Right atrium auricular region (tissue), 2 donors: ENCODE measurements at regions not wholly inside any gene's neighbourhood (a gene's known extent, or its start where the extent isn't known, plus 50 kb on each side); places are given as distances from the start of the nearest gene placed in this dataset.

Source experiments
- DNase-seq: peaks from one replicate; pipeline ENCODE4 v3.0.0-alpha.2; 2019; ENCODE audit warnings: low spot score
- H3K27ac ChIP-seq, 2 donors: fragments of 200-600 bp; sonication (generic); 1 replicate in 1 of 2; 2 replicates in 1 of 2; pipeline ENCODE4 v1.5.1; 2016 to 2019
- H3K27me3 ChIP-seq, 2 donors: fragments of 200-600 bp; sonication (generic); one replicate each; pipeline versions ENCODE4 v1.5.1 to v1.6.0; 2017 to 2019
- H3K36me3 ChIP-seq: fragments of 200-600 bp; sonication (generic); one replicate; pipeline ENCODE4 v1.5.1; 2016
- H3K4me1 ChIP-seq, 2 donors: fragments of 200-600 bp; sonication (generic); one replicate each; pipeline versions ENCODE4 v1.5.1 to v1.6.0; 2017 to 2019
- H3K4me3 ChIP-seq, 2 donors: fragments of 200-600 bp; sonication (generic); 1 replicate in 1 of 2; 2 replicates in 1 of 2; pipeline ENCODE4 v1.5.1; 2017 to 2019; ENCODE audit warnings: mild to moderate bottlenecking in 1 of 2, moderate library complexity in 1 of 2
- H3K9me3 ChIP-seq, 2 donors: fragments of 200-600 bp; sonication (generic); one replicate each; pipeline ENCODE4 v1.5.1; 2019
- TF ChIP-seq, protein P1 (sequence below), 2 donors: fragments of 200-600 bp; sonication (generic); IDR thresholded peaks; one replicate each; pipeline ENCODE4 v1.5.1; 2019; ENCODE audit warnings: antibody characterized with exemption in 2 of 2

DNA sequence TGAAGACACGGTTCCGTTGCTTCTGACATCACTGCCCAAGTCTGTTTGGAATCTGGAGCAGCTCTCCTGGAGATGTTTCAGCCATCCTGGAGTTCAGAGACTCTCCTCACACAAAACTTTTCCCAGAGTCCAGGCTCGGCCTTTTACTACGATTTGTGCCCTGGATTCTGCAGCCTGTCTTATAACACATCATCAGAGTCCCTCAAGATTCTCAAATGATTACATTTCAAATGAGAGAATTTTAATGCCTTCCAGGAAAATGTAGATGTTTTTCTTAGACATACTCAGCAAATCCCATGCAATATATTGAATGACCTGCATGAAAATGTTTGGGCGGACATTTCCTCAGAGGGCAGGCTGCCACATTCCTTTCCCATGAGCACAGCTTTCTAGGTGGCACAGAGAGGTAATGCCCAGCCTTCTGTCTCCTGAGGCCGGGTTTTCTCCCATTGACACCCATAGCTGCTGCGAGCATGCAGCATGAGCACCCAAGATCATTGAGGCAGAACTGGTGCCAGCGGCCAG lies 129.1 kb downstream of the SNX19 start:
- no peak overlapping the region for H3K4me3 ChIP-seq

DNA sequence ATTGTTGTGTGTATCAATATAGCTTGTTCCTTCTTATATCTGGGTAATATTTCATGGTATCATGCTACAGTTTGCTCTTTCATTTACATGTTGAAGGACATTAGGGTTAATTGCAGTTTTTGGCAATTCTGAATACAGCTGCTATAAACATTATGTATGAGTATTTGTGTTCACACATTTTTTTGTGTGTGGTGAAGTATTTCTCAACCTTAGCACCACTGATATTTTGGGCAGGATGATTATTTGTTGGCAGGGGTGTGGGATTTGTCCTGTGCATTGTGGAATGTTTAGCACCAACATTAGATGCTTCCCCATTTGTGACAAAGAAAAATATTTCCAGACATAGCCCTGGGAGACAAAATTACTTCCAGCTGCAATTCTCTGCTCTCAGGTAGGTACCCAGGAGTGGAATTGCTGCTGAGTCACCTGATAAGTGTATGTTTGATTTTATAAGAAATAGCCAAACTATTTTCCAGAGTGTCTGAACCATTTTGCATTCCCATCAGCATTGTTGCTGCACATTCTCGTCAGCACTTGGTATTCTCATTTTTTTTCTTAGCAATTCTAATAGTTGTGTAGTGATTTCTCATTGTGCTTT lies 128.2 kb downstream of the SNX19 start:
- Histone ChIP-seq H3K27ac (no peak overlapping the region), H3K9me3 (peaks cover 0 to 9% of the 10 kb centered on the region in 2 donors), H3K4me1 (peaks cover 0 to 24% of the 10 kb centered on the region in 2 donors), H3K4me3 (no peak overlapping the region), H3K36me3 (no peaks in the 10 kb centered on the region), H3K27me3 (no peaks in the 10 kb centered on the region)
- TF ChIP-seq, protein P1, sequence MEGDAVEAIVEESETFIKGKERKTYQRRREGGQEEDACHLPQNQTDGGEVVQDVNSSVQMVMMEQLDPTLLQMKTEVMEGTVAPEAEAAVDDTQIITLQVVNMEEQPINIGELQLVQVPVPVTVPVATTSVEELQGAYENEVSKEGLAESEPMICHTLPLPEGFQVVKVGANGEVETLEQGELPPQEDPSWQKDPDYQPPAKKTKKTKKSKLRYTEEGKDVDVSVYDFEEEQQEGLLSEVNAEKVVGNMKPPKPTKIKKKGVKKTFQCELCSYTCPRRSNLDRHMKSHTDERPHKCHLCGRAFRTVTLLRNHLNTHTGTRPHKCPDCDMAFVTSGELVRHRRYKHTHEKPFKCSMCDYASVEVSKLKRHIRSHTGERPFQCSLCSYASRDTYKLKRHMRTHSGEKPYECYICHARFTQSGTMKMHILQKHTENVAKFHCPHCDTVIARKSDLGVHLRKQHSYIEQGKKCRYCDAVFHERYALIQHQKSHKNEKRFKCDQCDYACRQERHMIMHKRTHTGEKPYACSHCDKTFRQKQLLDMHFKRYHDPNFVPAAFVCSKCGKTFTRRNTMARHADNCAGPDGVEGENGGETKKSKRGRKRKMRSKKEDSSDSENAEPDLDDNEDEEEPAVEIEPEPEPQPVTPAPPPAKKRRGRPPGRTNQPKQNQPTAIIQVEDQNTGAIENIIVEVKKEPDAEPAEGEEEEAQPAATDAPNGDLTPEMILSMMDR (IDR thresholded peaks at IDR 0.05), result no peak
- DNase-seq, result no peak

More for the DNA sequence above, 129.1 kb downstream of the SNX19 start:
- Histone ChIP-seq H3K27me3 (no peaks in the 10 kb centered on the region), H3K27ac (no peak overlapping the region), H3K36me3 (no peaks in the 10 kb centered on the region), H3K4me1 (peaks cover 0 to 33% of the 10 kb centered on the region in 2 donors), H3K9me3 (peaks cover 0 to 9% of the 10 kb centered on the region in 2 donors)
- DNase-seq, result no peak
- TF ChIP-seq, protein P1 (IDR thresholded peaks at IDR 0.05), result no peak

DNA sequence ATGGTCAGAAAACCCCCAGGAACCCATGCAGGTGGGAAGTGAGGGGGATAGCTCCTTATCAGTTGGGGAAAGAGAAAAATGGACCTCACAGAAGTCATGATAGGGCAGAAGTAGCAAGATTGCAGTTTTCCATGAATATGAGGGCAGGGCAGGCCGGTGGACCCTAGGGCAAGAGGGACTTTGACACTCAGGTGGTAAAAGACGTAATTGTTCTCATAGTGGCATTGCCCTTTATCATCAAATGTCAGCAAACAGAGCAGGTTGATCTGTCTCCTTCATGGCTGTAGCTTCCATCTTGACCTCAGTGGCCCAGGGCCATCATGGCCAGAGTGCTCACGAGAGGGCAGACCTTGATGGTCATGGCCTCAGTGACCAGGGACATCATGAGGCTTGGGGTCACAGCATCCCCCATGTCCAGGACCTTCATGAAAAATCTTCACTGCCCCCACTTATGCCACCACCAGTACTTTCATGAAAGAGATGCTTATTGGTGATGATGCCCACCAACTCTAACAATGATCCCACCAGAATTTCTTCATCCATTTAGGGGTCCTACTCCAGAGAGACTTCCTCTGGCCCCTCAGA lies 127.1 kb downstream of the SNX19 start:
- TF ChIP-seq, protein P1 (IDR thresholded peaks at IDR 0.05), result no peak
- Histone ChIP-seq H3K9me3 (peaks cover 0 to 9% of the 10 kb centered on the region in 2 donors), H3K27me3 (no peaks in the 10 kb centered on the region), H3K4me1 (peaks cover 0 to 18% of the 10 kb centered on the region in 2 donors), H3K27ac (no peak overlapping the region), H3K36me3 (no peaks in the 10 kb centered on the region), H3K4me3 (no peak overlapping the region)
- DNase-seq, result no peak

DNA sequence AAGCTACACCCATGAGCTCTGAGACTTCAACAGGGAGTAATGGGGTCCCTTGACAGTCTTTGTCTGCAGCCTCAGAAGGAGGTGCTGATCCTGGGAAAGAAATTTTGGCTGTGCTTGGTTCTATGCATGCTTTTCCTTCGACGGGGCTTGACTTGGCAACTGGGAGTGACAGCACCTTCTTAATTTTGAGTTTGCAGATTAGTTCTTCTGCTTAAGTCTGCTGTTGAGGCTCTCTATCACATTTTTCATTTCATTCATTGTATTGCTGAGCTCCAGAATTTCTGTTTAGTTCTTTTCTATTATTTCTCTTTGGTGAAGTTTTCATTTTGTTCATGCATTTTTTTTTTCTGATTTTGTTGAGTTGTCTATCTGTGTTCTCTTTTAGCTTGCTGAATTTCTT lies 125.6 kb downstream of the SNX19 start:
- TF ChIP-seq, protein P1 (IDR thresholded peaks at IDR 0.05), result no peak
- Histone ChIP-seq H3K9me3 (peaks cover 0 to 9% of the 10 kb centered on the region in 2 donors), H3K27me3 (no peaks in the 10 kb centered on the region), H3K4me3 (no peak overlapping the region), H3K4me1 (peaks cover 0 to 18% of the 10 kb centered on the region in 2 donors), H3K27ac (no peak overlapping the region), H3K36me3 (no peaks in the 10 kb centered on the region)
- no peak for DNase-seq

DNA sequence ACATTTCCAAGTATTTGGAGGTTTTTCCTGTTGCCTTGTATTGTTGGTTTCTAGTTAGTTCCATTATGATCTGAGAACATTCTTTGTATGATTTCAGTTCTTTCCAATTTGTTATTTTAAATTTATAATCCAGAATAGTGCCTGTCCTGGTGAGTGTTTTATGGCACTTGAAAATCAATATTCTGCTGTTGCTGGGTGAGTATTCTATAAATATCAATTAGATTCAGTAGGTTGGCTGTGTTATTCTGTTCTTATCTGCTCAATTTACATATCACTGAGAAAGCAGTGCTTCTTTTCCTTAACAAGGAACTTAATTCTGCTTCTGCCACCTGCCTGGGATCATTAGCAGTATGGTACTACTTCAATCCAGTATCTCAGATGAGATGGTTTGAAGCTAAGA lies 123.5 kb downstream of the SNX19 start:
- Histone ChIP-seq H3K27ac (no peak overlapping the region), H3K9me3 (peaks cover 0 to 9% of the 10 kb centered on the region in 2 donors), H3K27me3 (no peaks in the 10 kb centered on the region), H3K4me1 (peaks cover 0 to under 1% of the 10 kb centered on the region in 2 donors), H3K4me3 (no peak overlapping the region), H3K36me3 (no peaks in the 10 kb centered on the region)
- DNase-seq, result no peak
- TF ChIP-seq, protein P1 (IDR thresholded peaks at IDR 0.05), result no peak
